ENCODE measurements at regions not wholly inside any gene's neighbourhood (a gene's known extent, or its start where the extent isn't known, plus 50 kb on each side); places are given as distances from the start of the nearest gene placed in this dataset.
"Not testable (repeated sequence)": the region's sequence is repeated elsewhere in the genome, so short reads cannot be mapped to it uniquely, and the experiment has no call there.

DNA sequence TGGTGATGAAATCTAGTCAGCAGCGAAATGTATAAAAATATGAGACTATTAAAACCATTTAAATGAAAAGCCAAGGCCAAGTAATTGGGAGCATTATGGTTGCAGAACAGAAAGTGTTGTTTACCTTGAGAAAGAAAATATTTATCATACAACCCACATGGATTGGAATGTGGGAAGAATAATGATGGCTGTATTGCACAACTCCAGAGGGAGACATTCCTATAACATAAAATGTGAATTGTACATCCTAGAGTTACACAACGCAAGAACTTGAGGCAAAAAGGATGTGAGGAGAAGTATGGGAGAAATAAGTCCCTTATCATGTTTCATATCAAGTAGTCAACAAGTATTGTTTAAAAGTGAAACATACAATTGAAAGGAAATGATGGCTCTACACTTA is 1014.0 kb upstream of the SEMA6A start:
- no peak for DNase-seq

DNA sequence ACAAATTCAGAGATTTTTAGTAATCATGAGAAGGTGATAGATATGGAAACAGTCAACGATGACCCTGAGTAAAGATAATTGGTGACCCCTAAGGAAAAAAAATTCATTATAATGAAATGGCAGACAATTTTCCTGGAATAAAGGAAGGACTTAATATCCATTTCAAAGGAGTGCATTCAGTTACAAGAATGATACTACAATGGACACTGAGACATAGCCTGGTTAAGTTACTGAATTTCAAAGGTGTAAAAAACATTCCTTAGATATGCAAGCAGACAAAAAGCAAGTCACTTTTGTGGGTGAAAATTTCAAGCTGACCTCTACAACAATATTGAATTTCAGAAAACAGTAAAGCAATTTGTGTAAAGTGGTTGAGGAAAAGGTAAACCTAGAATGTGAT is 1012.5 kb upstream of the SEMA6A start:
- no peak for DNase-seq

GRCh38 chr5:117568622-117569021 is 994.0 kb upstream of the SEMA6A start:
- DNase-seq, result no peak

DNA sequence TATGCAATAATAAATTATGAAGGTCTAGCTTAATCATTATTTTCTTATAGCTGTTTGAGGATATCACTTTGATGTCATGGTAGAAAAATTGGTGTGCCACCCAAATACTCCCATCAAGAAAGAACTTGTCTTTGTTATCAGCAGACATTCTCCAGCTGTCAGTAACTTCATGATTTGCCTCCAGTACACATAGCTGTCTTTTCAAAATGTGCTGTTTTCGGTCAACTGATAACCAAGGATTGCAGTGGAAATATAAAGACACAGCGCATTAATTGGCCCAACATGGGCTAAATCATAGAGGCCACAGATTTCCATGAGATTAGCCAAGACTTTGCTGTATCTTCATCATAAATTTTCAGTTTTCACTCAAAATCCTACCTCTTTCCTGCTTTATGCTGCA is 993.5 kb upstream of the SEMA6A start:
- no peak for DNase-seq

DNA sequence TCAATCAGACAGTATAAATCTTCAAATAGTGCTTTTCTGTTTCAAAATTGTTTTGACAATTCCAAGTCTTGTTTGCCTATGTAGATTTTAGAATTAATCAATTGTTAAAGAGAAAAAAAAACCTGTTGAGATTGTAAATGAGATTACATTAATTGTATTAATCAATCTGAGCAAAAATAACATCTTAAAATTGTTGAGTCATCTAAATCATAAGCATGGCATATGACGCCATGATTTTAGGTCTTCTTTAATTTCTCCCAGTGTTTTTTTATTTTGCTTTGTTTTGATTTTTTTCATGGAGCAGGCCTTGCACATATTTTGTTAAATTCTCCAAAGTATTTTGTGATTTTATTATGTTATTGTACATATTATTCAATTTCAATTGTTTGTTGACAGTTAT is 988.0 kb upstream of the SEMA6A start:
- DNase-seq, result no peak

- DNase-seq, result no peak
These were observed 986.9 kb upstream of the SEMA6A start for GRCh38 chr5:117561531-117561930.

DNA sequence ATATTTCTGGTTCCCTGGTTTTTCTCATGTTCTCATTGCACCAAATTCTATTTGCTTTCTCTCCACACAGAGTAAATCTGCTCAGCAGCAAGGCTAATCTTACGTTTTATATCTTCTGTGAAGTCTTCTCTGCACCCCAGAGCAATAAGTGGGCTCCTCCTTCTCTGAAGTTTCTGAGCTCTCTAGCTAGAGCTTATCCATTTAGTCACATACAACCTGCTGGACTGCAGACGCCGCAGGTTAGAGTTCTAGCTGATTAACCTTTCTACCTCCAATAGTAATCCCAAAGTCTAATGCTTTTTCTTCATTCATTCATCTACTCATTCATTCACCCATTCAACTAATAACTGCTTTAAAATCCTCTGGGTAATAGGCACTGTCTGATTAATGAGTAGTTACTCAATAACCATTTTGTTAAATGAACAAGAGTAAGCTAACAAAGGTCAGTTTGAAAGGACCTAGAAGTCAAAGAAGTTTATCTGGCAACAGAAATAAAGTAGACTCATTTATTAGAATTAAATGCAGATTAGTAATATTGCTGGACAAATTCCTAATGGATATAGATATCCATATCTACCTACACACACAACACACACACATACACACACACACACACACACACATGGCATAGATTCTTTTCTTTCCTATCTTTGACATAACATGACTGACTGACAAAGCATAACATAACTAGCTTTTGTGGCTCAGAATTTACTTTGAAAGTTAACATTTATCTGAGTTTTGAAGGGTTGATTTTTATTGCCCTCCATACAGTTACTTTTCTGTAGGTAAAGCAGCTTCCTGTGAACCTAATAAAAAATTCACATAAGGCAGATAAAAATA is 984.6 kb upstream of the SEMA6A start:
- DNase-seq, result no peak

GRCh38 chr5:117551236-117551635 is 976.6 kb upstream of the SEMA6A start:
- no peak for DNase-seq

GRCh38 chr5:117547192-117547591 is 972.6 kb upstream of the SEMA6A start:
- no peak for DNase-seq

DNA sequence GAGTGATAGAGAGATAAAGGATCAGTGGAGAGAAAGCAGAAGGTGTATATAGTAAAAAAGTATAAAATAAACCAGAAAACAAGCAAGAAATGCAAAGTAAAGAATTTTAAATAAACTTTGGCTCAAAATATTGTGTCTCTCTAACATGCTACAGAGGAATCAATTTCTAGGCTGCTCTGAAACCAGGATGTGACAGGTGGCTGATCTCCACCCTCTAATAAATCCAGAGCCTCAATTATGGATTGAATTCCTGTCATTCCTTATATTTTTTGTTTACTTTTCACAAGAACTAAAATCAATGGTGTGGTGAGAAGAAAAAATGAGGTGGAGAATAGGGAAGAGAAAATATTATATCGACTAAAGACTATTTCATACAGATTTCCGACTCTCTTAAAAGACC is 965.1 kb upstream of the SEMA6A start:
- no peak for DNase-seq

DNA sequence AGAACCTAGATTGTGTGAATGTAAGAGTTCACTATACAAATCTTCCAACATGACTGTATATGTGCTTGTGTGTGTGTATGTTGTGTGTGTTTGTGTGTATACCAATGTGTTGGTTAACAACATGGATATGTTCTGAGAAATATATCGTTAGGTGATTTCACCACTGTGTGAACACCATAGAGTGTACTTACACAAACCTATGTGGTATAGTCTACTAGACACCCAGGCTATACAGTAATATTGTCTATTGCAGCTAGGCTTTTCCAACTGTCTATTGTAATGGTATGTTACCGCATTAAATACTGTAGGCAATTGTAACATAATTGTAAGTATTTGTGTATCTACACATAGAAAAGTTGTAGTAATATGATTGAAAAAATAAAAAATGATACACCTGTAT is 959.2 kb upstream of the SEMA6A start:
- DNase-seq, result no peak

DNA sequence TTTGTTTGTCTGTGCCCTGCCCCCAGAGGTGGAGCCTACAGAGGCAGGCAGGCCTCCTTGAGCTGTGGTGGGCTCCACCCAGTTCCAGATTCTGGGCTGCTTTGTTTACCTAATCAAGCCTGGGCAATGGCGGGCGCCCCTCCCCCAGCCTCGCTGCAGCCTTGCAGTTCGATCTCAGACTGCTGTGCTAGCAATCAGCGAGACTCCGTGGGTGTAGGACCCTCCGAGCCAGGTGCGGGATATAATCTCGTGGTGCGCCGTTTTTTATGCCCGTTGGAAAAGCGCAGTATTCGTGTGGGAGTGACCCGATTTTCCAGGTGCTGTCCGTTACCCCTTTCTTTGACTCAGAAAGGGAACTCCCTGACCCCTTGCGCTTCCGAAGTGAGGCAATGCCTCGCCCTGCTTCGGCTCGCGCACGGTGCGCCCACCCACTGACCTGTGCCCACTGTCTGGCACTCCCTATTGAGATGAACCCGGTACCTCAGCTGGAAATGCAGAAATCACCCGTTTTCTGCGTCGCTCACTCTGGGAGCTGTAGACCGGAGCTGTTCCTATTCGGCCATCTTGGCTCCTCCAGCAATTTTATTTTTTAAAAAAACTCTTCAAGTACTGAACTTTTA is 958.5 kb upstream of the SEMA6A start:
- DNase-seq, result not testable (repeated sequence)

DNA sequence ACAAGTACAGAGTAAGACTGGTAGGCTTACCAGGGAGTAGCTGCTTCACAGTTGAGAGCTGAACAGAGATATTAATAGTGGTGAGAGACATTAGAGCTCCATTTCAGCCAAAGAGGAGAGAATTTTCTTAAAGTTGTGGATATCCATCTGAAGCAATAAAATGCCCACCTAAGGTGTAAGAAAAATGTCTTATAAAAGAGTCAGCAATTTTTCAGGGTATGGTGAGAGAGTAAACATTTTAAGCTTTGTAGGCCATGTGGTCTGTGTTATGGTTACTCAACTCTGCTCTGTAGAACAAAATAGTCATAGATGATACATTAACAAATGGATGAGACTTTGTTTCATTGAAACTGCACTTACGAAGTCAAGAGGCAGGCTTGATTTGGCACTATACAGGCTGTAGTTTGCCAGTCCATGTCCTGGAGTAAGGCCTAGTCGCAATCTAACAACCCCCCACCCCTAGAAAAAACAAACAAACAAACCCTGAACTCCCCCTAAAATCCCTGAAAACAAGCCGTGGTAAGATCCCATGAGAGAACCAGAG is 945.4 kb upstream of the SEMA6A start:
- DNase-seq, result no peak

GRCh38 chr5:117504305-117504704 is 929.7 kb upstream of the SEMA6A start:
- no peak for DNase-seq

DNA sequence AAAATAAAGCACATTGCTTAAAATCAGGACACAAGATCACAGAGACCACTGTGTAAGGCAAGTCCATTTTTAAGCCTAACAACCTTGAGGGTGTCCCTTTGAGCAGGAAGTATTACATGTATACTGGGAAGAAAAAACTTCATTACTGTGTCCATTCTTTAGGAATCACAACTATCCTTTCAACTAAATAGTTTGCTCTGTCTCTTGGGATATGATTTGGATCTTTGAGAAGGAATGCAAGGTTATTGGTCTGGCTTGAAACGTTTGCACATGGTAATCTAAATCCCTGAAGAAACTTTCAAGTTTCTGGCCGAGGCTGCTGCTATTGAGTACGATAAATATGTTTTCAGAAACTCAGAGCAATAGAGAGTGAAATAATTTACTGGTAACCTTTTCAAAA is 923.0 kb upstream of the SEMA6A start:
- no peak for DNase-seq

DNA sequence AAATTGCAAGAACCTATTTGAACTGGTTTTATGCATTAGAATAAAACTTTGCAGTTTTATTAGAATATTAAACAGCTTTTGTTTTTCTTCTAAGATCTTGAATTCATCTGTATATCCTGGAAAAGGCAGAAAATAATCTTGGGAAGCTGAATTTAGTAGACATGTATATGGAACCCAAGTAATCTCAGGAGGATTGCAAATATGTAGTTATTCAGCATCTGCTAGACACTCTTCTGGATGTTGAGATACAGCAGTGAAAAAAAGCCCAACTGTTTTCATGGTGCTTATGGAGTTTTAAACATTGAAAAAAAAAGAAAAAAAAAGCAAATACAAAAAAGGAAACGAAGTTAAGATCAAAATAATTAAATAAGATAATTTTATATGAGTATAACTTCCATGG is 922.2 kb upstream of the SEMA6A start:
- no peak for DNase-seq

- no peak for DNase-seq
These were observed 919.6 kb upstream of the SEMA6A start for GRCh38 chr5:117494188-117494587.

DNA sequence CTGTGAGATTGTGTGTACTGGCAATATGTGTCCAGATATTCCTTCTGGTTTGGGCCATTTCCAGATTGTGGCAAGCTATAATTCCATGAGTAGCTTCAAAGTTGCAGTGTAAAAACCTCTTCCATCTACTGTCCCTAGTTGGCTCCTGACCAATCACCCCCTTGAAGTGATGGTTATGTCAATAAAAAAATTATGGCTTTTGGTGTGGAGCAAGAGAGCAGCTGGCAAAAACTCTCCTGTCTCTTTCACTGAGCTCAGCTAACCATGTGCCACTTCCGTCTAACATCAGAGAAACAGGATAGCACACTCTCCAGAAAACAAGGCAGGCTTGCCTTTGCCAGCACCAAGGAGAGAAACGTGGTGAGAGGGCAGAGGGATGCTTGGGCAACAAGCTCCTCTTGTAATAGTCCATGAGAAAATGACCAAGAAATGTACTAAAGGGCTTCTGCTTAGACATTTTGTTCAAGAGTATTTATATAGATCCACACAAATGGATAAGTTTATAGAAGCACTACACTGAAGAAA is 914.4 kb upstream of the SEMA6A start:
- peak; percentile 78 to 82 for DNase-seq

GRCh38 chr5:117487556-117487955 is 912.9 kb upstream of the SEMA6A start:
- DNase-seq, result no peak

GRCh38 chr5:117486879-117487391 is 912.3 kb upstream of the SEMA6A start:
- DNase-seq, result peak; percentile 53 to 64

- DNase-seq, result no peak
These were observed 911.6 kb upstream of the SEMA6A start for GRCh38 chr5:117486261-117486660.

- no peak for DNase-seq
These were observed 901.3 kb upstream of the SEMA6A start for GRCh38 chr5:117475919-117476318.

DNA sequence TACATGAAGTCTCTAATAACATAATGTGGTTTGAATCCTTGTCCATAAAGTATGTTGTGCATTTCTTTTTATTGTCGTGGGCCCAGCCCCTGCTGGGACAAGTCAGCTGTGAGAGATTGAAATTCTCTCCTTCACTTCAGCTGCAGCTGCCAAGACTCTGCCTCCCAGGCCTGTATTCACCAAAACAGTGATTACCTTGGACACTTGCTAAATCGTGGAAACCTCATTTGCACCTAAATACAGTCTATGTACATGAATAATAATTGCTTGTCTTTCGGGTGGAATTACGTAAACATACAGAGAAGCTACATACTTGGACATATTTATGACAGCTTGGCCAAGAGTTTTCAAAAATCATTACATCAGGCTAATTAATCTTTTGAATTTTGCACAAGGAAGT is 898.5 kb upstream of the SEMA6A start:
- DNase-seq, result no peak

Measured in SHP77 (cell line).